DMS114 treated with DMSO at 0.1 percent for 48 hours (cell line): ENCODE measurements at regions not wholly inside any gene's neighbourhood (a gene's known extent, or its start where the extent isn't known, plus 50 kb on each side); places are given as distances from the start of the nearest gene placed in this dataset.
"Not testable (repeated sequence)": the region's sequence is repeated elsewhere in the genome, so short reads cannot be mapped to it uniquely, and the experiment has no call there.

ENCODE experiments used
- DNase-seq: peaks from one replicate; lab custom pipeline; 2025; ENCODE audit not compliant: unreplicated experiment; lab: John Stamatoyannopoulos, UW

GRCh38 chr4:4030509-4030908 is 196.2 kb downstream of the OTOP1 start:
- DNase-seq = not testable (repeated sequence)

- not testable (repeated sequence) for DNase-seq
Measured at GRCh38 chr4:4031446-4032135, 195.1 kb downstream of the OTOP1 start.

GRCh38 chr4:4032364-4032763 is 194.4 kb downstream of the OTOP1 start:
- DNase-seq = not testable (repeated sequence)

DNA sequence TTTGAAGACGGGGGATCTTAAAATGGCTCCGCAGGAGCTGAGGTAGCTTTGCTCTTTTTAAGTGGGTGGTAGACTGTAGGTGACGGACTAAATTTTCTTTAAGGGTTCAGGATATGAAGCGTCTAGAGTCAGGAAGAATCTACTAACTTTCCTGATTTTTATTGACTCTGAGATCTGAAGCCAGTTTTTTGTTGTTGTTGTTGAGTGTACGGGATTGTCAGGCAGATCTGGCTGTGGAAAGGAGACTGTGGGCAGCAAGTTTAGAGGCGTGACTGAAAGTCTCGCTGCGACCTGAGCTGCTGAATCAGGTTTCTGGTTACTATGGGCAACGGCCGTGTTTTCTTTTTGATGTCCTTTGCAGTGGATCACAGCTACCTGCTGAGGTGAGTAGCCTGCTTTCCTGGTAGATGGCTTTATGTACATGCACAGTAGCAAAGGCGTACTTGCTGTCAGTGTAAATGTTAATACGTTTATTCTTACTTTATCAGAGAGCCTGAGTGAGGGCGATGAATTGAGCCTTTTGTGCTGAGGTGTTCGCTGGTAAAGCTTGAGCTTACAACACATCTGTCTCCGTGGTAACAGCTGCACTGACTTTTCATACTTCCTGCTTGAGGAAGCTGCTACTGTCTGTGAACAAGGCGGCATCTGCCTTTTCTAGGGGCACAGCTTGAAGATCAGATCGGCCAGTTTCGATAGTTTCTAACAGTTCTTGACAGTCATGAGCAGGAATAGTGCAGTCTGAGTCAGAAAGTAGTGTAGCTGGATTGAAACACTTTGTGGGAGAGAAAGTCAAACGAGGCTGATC is 193.7 kb downstream of the OTOP1 start:
- DNase-seq = not testable (repeated sequence)

DNA sequence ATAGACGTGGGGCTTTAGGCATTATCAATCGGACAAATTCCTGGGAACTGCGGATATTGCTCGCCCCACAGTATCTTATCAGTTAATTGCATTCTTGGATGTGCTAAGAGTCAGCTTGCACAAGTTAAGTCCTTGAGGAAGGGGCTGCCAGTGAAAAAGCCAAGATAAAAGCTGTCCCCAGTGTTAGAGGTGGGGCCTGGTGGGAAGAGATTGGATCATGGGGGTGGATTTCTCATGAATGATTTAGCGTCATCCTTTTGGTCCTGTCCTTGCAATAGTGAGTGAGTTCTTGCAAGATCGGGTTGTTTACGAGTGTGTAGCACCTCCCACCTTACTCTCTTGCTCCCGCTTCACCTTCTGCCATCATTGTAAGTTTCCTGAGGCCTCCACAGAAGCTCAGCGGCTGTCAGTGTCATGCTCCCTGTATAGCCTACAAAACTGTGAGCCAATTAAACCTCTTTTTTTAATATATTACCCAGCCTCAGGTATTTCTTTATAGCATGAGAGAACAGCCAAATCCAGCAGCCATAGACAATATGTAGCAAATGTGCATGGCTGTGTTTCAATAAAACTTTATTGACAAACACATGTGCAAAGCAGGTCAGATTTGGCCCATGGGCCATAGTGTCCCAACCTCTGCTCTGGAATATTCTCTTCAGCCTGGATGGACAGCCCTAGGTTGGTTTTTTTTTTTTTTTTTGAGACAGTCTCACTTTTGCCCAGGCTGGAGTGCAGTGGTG is 189.2 kb downstream of the OTOP1 start:
- DNase-seq = not testable (repeated sequence)

GRCh38 chr4:4045823-4046222 is 180.9 kb downstream of the OTOP1 start:
- DNase-seq = not testable (repeated sequence)

GRCh38 chr4:4046686-4047085 is 180.0 kb downstream of the OTOP1 start:
- not testable (repeated sequence) for DNase-seq

GRCh38 chr4:4047202-4047601 is 179.5 kb downstream of the OTOP1 start:
- DNase-seq = not testable (repeated sequence)

GRCh38 chr4:4048227-4048626 is 178.5 kb downstream of the OTOP1 start:
- DNase-seq = not testable (repeated sequence)

DNA sequence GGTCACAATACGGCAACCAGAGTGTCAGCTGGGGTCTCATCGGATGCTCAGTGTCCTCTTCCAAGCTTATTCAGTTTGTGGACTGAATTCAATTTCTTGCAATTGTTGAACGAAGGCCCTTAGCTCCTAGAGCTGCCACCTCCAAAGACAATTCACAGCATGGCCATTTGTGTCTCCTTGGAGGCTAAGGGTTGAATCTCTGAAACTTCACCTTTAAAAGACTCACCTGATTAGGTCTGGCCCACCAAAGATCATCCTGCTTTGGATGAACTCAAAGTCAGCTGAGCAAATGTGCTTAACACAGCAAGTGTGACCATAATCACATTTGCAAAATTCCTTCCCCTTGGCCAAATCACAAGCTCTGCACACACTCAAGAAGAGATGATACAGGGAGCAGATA is 175.9 kb downstream of the OTOP1 start:
- not testable (repeated sequence) for DNase-seq

GRCh38 chr4:4052933-4053332 is 173.8 kb downstream of the OTOP1 start:
- not testable (repeated sequence) for DNase-seq

DNA sequence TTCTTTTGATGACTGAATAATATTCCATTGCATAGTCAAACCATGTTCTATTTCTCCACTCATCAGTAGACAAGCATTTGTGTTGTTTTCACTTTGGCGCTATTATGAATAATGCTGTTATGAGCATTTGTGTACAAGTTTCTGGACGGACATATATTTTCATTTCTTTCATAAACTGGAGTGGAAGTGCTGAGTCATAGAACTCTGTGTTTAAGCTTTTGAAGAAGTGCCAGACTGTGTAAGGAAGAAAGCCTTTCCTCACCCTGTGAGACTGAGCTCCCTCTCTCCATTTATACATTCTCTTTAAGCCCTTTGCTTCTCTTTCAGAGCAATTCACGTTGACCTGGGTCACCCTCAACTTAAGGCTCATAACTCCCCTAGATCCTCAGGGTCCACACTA is 169.5 kb downstream of the OTOP1 start:
- not testable (repeated sequence) for DNase-seq

DNA sequence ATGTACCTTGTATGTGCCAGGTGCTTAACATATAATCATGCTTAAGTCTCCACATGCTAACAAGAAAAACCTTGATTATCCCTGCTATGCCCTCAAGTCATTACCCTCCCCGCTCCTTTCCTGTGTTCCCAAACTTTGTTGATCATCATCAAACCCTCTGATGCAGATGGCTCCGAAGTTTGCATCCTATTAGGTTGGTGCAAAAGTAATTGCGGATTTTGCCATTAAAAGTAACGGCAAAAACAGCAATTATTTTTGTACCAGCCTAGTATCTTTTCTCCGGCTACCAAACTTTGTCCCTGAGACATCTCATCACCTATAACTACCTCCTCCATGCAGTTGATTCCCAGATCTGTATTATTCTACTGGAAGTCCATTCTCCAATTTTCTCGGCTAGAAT is 142.6 kb downstream of the OTOP1 start:
- DNase-seq = not testable (repeated sequence)

- not testable (repeated sequence) for DNase-seq
Measured at GRCh38 chr4:4089716-4090419, 136.9 kb downstream of the OTOP1 start.

DNA sequence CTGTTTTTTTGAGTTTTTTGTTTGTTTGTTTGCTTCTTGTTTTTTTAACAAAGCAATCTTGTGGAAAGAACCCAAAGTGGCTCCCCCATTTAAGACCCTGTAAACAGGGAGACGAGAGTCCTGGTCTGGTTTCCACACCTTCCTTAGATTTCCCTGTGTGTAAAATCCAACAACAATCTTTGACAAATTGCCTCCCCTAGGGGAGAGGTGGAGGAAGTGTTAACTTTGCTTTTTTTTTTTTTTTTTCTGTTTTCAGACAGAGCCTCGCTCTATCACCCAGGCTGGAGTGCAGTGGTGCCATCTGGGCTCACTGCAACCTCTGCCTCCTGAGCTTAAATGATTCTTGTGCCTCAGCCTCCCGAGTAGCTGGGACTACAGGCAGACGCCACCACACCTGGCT is 136.0 kb downstream of the OTOP1 start:
- not testable (repeated sequence) for DNase-seq

DNA sequence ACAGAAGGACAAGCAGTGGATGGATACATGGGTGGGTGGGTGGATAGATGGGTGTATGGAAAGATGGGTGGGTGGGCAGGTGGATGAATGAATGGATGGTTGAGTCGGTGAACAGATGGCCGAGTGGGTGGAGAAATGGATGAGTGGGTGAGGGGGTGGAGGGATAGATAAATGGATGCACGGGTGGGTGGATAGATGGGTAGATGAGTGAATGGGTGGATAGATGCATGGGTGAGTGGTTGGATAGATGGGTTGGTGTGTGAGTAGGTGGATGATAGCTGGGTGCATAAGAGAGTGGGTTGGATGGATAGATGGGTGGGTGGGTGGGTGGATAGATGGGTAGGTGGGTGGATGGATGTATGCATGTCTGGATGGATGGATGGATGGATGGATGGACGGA is 134.6 kb downstream of the OTOP1 start:
- DNase-seq = not testable (repeated sequence)

GRCh38 chr4:4099610-4100009 is 127.1 kb downstream of the OTOP1 start:
- not testable (repeated sequence) for DNase-seq

- DNase-seq = not testable (repeated sequence)
Measured at GRCh38 chr4:4106923-4107322, 119.8 kb downstream of the OTOP1 start.

GRCh38 chr4:4107411-4108107 is 119.2 kb downstream of the OTOP1 start:
- DNase-seq = not testable (repeated sequence)

DNA sequence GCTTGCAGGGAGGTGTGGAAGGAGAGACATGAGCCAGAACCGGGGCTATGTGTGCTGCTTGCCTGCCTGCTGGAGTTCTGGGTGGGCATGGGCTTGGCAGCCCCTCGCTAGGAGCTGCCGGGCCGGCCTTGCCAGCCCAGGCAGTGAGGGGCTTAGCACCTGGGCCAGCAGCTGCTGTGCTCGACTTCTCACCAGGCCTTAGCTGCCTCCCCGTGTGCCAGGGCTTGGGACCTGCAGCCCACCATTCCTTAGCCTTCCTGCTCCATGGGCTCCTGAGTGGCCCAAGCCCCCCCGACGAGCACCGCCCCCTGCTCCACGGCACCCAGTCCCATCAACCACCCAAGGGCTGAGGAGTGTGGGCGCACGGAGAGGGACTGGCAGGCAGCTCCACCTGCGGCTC is 111.3 kb downstream of the OTOP1 start:
- DNase-seq = not testable (repeated sequence)
